ENCODE measurements at regions not wholly inside any gene's neighbourhood (a gene's known extent, or its start where the extent isn't known, plus 50 kb on each side); places are given as distances from the start of the nearest gene placed in this dataset.

DNA sequence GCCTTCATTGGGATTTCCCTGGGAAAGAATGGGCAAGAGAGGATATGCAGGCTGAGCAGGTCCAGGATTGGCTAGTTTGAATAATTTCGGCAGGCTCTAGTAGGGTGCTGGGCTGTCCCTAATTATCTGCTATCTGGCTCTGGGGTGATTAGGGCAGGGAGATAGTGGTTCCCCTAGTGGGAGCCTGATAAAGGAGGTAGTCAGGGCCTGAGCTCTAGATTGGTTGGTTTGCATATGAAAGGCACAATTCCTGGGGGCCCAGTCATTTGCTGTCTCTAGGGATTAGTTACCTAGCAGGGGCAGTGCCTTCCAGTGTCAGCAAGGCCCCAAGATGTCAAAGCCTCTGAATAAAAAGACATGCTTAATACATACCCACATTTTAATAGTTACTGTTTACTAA is 690.1 kb upstream of the KLHL29 start:
- TF ChIP-seq, protein P1, sequence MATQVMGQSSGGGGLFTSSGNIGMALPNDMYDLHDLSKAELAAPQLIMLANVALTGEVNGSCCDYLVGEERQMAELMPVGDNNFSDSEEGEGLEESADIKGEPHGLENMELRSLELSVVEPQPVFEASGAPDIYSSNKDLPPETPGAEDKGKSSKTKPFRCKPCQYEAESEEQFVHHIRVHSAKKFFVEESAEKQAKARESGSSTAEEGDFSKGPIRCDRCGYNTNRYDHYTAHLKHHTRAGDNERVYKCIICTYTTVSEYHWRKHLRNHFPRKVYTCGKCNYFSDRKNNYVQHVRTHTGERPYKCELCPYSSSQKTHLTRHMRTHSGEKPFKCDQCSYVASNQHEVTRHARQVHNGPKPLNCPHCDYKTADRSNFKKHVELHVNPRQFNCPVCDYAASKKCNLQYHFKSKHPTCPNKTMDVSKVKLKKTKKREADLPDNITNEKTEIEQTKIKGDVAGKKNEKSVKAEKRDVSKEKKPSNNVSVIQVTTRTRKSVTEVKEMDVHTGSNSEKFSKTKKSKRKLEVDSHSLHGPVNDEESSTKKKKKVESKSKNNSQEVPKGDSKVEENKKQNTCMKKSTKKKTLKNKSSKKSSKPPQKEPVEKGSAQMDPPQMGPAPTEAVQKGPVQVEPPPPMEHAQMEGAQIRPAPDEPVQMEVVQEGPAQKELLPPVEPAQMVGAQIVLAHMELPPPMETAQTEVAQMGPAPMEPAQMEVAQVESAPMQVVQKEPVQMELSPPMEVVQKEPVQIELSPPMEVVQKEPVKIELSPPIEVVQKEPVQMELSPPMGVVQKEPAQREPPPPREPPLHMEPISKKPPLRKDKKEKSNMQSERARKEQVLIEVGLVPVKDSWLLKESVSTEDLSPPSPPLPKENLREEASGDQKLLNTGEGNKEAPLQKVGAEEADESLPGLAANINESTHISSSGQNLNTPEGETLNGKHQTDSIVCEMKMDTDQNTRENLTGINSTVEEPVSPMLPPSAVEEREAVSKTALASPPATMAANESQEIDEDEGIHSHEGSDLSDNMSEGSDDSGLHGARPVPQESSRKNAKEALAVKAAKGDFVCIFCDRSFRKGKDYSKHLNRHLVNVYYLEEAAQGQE (IDR thresholded peaks at IDR 0.05; ENCODE audit: insufficient read depth in 1 of 2, low read depth in 2 of 2, low read length in 2 of 2): no peak
- no peak for TF ChIP-seq SIN3A (IDR thresholded peaks at IDR 0.05; ENCODE audit: borderline replicate concordance, insufficient read depth, low read length)

Data from PFSK-1 (cell line).